GDM1 (cell line): ENCODE measurements at regions not wholly inside any gene's neighbourhood (a gene's known extent, or its start where the extent isn't known, plus 50 kb on each side); places are given as distances from the start of the nearest gene placed in this dataset.

Source experiments
- DNase-seq: peaks from one replicate; lab custom pipeline; 2025; lab: John Stamatoyannopoulos, UW

DNA sequence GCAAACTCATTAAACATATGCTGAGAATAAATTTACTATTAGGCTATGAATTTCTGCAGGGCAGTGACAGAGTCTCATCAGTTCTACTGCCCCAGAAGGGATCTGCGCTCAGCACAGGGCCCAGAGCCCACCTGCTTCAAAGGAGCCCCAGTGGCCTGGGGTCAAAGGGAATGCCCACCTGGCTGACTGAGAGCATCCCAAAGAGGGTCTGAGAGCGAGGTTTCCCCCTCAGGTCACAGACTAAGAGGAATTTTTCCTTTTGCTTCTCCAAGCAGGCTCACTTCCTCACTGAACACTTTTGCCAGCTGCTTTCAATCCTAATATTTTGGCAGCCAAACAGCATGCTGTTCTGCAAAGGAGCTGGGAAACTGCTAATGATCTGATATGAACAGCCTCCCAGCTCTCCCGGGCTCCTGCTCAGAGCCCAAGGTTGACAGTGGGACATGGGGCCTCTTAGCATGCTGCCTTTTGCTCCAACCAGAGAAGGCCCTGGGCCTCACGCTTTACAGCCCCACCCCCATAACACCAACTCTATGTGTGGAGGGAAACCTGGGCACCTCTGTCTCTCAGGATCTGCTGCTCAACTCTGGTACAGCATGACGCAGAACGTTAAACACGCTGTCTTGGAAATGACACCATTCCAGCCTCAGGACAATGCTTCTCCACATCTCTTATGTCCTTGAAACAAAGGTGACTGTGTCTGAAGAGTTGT, 70.7 kb upstream of the SYT6 start:
- DNase-seq: no peak

DNA sequence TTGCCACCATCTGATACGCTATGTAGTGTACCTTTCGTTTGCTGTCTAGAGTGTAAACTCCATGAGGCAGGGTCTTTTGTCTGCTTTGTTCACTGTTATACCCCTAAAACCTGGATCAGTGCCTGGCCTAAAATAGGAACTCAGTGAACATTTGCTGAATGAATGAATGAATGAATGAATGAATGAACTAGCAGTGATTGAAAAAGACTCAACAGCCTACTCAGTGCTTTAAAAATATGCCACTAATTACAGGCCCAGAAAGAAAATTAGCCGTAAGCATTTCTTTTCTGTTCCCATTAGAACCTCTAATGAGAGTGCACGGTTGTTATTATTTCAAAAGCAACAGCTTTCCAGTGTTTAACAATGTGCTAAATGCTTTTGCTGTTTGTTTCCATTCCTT, 69.3 kb upstream of the SYT6 start:
- DNase-seq: no peak

DNA sequence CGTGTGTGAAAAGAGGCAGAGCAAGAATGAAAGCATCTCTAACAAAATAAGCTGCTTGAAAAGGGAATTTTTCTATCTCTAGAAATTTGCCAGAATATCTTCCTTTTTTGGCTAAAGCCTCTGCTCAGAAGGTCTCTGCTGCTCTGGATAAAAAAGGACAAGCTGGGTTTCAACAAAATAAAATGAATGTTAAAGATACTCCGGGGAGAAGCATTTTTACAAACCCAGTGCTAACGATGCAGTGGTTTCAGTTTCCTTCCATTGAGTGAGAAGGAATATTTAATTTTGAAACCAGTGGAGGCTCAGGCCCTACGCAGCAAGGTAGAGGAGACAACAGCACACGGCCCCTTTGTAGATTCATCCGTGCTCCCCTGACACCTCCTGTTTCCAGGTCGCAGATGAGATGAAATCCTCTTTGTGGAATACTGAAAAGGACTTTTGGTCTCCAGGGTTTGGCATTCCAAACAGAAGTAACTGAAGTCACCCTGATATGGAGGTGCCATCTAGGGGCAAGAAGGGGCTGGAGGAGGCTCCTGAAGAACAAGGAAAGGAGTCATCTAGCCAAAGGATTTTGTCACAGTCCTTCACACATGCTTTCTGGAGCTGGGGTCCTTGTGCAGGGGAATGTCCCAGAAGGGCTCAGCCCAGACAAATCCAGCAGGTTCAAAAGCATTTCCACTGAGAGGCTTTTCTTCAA, 65.7 kb upstream of the SYT6 start:
- DNase-seq: no peak

DNA sequence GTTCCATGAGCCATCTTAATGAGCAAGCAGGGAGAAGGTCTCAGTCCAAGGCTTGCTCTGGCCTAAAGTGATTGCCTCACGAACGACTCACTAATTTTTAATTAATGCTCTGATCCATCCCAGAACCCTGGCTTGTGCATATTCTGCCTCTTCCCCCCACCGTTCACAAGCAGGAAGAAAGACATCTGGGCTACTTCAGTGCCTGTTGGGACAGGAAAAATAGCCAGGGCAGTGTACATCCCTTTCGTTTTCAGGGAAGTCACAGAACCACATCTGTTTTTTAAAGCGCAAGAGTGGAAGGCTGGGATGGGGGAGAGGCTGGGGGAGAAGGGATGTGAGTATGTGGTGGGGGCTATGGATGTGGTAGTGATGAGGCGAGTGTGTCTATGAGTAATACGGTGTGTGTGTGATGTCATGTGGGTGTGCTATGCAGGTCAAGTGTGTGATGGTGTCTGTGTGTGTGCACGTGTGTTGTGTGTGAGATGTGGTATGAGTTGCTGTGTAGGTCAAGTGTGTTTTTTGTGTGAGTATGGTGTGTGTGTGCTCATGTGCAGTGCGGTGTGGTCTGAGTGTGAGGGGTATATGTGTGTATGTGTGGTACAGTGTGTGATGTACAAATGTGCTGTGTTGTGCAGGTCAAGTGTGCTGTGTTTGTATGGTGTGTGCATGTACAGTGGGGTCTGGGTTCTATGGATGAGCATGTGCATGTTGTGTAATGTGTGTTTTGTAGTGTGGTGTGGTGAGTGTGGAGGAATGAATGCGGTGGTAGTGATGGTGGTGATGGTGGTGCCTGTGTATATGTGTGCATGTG, 64.9 kb upstream of the SYT6 start:
- DNase-seq: no peak

DNA sequence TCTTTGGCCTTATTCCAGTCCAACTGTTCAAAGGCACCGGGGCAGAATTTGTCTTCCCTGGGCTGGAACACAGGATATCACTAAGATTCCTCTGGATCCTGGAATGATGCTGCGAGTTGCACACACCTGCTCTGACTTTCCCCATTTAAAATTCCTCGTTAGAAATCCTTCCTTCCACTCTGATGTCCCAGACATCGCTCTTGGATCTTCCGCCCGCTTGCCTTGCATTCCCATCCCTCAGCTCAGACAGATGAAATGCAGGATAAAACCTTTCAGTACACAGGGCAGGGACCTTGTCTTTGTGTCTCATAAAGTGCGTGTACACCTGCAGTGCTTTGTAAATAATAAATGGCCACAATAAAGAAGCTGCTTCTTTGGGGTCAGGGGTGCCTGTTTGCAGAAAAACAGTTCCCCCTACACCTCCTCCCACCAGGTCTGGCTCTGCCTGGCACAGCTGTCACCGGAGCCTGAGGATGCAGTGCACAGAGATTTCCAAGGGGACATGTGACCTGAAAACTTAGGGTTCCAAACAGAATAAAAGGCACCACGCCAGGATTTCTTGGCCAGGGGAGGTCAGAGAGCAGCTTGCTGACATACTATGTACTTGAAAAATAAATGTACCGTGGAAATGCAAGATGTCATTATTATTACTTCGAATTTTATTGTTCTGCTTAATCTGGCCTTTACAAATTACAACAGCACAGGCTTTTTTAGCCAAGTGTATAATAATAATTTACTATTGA, 62.9 kb upstream of the SYT6 start:
- no peak for DNase-seq

DNA sequence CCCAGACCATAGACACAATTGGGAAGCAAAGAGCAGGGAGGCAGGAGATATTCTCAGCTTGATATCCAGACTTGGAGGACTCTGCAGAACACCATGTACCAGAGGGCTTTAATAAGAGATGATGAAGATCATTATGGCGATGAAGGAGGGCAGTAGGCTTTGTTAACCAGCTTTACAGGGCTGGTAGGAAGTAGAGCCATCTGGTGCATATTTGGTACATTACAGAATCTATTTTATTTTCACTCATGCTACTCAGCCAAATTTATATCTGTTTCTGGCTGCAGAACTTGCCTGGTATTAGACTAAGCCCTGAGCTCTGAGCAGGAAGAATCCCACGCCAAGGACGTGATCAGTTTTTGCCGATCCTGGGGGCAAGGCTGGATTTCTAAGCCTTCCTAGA, 61.8 kb upstream of the SYT6 start:
- DNase-seq: no peak

DNA sequence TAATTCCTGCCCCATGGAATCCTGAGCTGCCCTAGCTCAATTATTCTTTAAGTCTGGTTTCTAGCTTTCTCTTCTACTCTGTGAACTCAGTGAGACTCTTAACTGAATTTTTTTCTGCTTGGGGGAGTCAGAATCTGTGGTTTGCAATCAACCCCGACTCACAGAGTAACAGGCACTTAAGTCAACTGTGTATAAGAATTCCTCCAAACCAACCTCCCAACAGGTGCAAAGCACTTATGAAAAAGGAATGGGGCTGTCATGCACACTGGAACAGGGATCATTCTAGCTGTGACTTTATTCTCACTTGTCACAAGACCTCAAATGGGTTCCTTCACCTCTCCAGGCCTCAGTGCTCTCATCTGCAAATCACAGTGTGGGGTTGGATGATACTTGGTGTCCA, 60.3 kb upstream of the SYT6 start:
- no peak for DNase-seq

DNA sequence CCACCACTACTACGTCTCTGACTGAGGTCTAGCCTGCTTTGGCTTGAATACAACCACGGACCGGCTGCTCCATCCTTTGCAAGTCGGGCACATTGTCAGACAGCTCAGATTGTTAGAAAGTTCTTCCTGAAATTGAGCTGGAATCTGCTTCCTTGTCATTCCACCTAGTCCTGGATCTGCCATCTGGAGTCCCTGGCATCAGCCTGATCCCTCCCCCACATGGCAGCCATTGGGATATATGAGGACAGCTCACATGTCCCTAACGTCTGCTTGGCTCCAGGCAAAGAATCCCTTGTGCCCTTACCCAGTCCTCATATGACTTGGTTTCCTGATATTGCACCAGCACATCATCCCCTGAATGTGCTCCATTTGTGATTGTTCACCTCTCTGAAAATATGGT, 56.3 kb upstream of the SYT6 start:
- no peak for DNase-seq

DNA sequence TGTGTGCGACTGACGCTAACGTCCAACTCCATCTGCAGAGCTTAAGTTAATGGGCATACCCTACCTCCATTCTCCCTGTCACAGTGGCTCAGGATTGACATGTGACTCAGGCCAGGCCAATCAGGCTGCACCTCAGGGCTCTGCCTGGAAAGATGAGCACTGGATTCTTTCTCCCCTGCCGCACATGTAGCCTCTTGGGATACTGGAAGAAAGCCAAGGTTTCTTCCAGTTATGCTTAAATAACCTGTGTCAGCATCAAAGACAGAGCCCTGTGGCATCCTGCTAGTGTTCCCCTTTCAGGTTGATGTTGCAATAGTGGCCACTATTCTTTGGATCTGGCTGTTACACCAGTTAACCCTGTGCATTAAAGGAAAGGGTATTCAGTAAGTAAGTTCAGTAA, 55.0 kb upstream of the SYT6 start:
- no peak for DNase-seq

DNA sequence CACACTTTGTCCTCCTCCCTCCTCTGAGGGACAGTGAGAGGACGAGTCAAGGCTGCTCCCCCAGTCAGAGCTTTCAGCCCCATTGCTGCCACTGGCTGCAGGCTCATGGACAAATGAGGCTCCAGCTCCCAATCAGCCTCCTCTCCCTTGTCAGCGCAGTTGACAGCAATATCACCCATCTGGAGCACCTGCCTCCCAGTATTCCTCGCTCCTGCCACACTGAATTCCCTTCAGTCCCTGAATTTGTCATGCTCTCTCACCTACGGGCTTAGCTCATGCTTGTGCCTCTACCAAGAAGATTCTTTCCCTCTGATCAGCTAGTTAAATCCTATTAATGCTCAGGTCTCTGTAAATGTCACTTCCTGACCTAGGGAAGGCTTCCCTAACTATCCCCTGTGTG, 54.4 kb upstream of the SYT6 start:
- DNase-seq: no peak

DNA sequence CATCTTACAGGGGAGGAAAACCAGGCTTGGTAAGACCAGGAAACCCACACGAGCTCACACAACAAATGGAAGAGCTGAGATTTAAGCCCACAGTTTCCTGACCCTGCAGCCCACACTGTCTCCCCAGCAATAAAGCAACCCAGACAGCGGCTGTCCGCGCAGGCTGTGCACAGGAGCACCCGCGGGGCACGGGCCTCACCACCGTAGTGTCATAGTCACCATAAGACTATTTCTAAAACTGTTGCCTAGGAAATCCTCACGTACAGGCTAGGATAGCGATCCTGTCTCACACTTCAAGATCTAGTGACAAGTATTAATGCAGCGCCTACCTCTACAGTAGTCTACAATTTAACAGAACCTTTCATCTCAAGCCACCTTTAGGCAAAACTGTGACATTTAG, 54.0 kb upstream of the SYT6 start:
- DNase-seq: no peak

DNA sequence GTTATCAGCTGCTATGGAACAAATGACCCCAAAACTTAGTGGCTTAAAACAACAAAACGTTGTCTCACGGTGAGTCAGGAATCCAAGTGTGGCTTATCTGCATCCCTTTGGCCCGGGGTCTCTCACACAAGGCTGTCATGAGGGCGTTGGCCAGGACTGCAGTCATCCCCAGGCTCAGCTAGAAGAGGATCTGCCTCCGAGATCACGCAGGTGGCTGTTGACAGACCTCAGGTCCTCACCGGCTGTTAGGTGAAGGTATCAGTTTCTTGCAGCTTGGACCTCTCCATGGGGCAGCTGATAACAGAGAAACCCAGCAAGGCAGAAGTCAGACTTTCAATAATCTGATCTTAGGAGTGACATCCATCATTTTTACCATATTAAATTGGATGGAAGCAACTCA, 52.7 kb upstream of the SYT6 start:
- no peak for DNase-seq

DNA sequence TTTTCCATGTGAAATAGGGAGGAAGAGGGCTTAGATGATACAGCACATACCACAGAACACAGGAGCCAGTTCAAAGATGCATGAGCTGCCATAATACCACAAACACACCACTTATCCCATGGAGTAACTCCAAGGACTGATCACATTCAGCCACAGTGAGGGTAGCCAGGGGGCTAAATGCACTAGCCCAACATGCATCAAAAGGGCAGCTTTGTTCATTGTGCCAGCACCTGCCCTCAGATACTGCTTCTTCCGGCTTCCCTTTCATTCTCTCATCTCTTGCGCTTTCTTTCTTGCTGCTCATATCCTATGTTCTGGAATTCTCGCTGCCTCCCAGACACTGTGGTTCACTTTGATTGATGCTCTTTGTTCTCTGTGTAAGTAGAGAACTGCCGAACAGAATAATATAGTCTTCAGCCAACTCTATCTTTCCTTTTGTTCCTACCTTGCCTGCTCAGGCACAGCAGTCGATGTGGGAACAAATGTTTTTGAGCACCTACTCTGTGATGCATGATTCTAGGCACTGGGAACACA, 50.0 kb upstream of the SYT6 start:
- no peak for DNase-seq
